ENCODE measurements at regions not wholly inside any gene's neighbourhood (a gene's known extent, or its start where the extent isn't known, plus 50 kb on each side); places are given as distances from the start of the nearest gene placed in this dataset.

- DNase-seq = no peak
These were observed 63.8 kb downstream of the MRPL46 start for GRCh38 chr15:88403351-88403791.

- DNase-seq = no peak
These were observed 65.1 kb downstream of the MRPL46 start for GRCh38 chr15:88401996-88402656.

GRCh38 chr15:88401251-88401995 lies 65.8 kb downstream of the MRPL46 start:
- no peak for DNase-seq

GRCh38 chr15:88400591-88401250 lies 66.5 kb downstream of the MRPL46 start:
- no peak for DNase-seq

GRCh38 chr15:88400084-88400483 lies 67.1 kb downstream of the MRPL46 start:
- DNase-seq = no peak

GRCh38 chr15:88399021-88399685 lies 68.0 kb downstream of the MRPL46 start:
- DNase-seq = no peak

GRCh38 chr15:88398011-88398410 lies 69.2 kb downstream of the MRPL46 start:
- DNase-seq = no peak

- no peak for DNase-seq
These were observed 69.7 kb downstream of the MRPL46 start for GRCh38 chr15:88397506-88397905.

GRCh38 chr15:88395872-88396781 lies 71.1 kb downstream of the MRPL46 start:
- DNase-seq = no peak

- no peak for DNase-seq
These were observed 71.9 kb downstream of the MRPL46 start for GRCh38 chr15:88395241-88395640.

GRCh38 chr15:88394553-88395145 lies 72.5 kb downstream of the MRPL46 start:
- DNase-seq = no peak

- no peak for DNase-seq
These were observed 73.3 kb downstream of the MRPL46 start for GRCh38 chr15:88393719-88394519.

GRCh38 chr15:88391700-88392099 lies 75.5 kb downstream of the MRPL46 start:
- no peak for DNase-seq

GRCh38 chr15:88391006-88391405 lies 76.2 kb downstream of the MRPL46 start:
- no peak for DNase-seq

- DNase-seq = no peak
These were observed 76.9 kb downstream of the MRPL46 start for GRCh38 chr15:88390164-88390901.

GRCh38 chr15:88389120-88389519 lies 78.1 kb downstream of the MRPL46 start:
- DNase-seq = no peak

GRCh38 chr15:88388686-88389085 lies 78.5 kb downstream of the MRPL46 start:
- DNase-seq = no peak

- no peak for DNase-seq
These were observed 82.0 kb downstream of the MRPL46 start for GRCh38 chr15:88385078-88385700.

- no peak for DNase-seq
These were observed 83.8 kb downstream of the MRPL46 start for GRCh38 chr15:88383354-88383753.

- no peak for DNase-seq
These were observed 84.7 kb downstream of the MRPL46 start for GRCh38 chr15:88382482-88382983.

Data from NCI-H1436 (cell line).